NOMO-1 treated with dmso at 0.1 percent for 144 hours (cell line): ENCODE measurements at regions not wholly inside any gene's neighbourhood (a gene's known extent, or its start where the extent isn't known, plus 50 kb on each side); places are given as distances from the start of the nearest gene placed in this dataset.

Source experiments
- DNase-seq: peaks from one replicate; lab custom pipeline; 2025; ENCODE audit not compliant: unreplicated experiment; lab: John Stamatoyannopoulos, UW

DNA sequence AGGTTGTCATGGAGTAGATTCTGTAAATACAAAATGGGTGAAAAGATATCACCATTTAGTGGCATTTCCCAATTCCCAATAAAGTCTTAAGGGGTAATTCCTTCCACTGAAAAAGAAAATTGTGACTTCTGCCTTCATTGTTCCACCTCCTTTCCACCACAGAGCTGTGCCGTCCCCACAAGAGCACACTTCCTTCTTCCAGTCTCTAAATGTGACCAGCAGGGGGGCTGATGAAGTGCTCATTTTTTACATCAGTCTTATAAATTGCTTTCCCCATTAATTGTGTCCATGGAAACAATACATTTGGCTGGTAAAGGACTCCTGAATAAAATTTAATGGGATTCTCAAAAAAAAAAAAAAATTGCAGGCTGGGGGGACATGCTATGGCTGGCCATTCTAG, 260.8 kb upstream of the PSMD7 start:
- no peak for DNase-seq

DNA sequence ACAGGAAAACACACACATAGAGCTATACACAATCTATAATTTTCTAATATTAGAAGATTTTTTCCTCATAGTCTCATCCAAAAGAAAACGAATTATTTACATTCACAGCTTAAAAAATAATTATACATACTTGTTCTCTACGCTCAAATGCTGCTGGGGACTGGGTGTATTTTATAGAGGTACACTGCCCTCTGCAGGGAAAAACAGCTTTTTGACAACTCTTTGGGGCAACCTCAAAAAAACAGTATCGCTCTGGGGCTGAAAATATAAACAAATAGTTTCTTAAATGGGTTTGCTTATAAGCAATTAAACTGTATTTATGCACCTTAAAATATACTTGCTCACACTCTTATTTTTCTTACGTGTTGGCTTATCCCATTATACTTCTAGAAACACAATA, 261.8 kb upstream of the PSMD7 start:
- DNase-seq, result no peak

DNA sequence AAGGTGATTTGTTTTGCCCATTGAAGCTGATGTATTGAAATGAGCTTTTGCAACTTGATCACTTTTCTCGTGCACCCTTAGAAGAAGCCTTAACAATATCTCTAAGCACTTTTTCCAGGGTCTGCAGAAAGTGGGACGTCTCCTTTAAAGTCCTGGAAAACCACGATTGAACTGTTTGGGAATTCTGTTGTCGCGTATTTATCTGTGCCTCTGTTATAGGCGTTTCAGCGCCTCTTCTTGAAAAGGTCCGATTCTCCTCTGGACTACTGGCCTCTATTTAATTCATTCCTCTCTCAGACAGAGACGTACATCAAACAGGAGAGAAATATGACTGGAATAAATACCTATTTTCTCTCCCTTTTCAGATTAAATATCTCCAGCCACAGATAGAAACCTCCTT, 262.4 kb upstream of the PSMD7 start:
- DNase-seq, result no peak

DNA sequence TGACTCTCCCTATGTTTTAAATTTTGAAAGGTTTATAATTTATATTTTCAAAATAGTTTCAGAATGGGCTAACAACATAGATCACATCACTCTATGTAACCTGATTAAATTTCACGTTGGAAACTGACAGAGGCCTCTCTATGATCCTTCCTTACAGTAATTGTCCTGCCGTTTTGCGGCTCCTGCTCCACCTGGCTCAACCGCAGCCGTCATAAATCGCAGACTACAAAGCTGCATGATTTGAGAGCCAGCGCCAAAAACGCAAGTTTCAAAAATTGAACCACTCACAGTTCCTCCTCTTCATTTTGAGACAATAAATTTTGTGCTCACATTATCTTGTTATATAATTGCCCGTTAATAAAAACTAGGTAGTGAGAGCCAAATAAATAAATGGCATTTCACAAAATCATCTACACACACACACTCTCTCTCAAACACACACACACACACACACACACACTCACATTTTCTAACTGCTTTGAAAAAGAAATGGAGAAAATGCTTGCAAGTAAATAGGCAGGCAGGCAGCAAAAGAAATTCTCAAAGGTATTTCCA, 263.1 kb upstream of the PSMD7 start:
- DNase-seq, result no peak

DNA sequence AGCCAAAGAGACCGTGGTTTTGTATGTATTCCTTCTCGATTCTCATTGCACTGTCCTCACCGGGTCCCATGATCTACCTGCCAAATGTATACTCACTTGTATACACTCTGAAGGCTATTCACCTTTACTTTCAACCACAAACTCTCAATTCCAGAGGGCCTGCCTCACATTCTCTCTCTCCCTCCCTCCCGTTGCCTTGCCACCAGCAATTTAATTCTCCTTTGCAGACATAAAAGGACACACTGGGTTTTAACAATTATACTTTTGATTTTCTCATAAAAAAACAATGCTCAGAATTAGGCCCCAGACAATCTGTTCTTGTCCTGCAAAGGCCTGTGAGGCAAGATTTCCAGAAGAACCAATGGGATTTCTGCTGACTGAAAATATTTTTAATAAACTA, 265.1 kb upstream of the PSMD7 start:
- DNase-seq, result no peak

DNA sequence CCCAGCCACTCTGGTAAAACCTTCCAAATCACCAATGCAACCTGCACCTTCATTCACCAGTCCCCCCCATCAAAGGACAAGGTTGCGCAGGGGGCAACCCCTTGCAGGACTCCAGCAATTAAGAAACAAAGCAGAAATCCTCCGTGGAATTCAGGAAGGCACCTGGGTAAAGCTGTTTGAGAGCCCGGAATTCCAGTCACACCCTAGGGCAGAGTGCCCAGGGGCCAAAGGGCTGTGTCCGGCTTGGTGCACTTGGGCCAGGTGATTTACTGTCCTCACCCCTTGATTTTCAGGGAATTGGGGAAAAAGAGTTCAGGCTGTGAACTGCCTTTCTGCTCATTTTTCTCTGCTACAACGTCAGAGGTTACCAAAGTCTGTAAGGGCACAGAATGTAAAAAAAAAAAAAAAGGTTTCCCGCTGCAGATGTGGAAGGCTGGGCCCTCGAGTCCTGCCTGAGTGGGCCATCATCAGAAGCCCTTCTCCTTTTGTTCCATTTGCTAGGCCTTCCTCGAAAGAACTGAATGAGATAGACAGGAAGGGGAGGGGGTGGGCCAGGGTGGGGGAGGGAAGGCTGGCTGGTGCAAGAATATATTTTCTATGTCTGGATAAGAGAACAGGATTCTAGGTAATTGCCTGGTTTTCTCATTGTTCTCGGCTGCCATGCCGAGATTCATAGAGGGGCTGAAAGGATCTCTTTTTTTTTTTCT, 266.5 kb upstream of the PSMD7 start:
- DNase-seq, result no peak

DNA sequence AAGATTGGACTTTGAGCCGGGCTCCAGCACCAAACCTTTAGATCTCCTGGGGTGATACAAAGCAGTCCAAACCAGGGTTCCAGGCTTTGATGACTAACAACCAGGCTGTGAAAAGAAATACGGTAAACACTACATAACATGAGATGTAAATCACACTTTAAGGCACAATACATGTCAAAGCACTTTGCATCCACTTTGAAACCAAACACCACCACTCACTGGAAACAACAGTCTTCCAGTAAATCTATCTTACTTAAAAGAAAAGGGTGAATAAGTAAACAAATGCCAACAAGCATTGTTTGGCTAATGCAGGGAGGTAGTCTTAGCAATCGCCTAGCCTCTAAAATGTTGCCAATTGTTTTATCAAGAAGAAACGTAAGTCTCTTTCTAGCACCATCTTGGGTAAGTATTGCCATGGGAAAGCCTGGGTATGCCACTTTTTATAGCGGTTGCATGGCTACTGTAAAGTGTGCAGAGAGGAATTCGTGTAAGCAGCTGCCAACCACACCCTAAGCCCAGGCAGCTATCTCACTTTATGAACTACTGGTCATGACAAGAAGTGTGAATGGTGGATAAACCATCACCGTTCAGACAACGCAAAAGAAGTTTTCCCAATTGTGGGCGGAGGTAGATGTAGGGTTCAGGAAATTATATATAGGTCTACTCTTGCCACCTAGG, 267.4 kb upstream of the PSMD7 start:
- no peak for DNase-seq

DNA sequence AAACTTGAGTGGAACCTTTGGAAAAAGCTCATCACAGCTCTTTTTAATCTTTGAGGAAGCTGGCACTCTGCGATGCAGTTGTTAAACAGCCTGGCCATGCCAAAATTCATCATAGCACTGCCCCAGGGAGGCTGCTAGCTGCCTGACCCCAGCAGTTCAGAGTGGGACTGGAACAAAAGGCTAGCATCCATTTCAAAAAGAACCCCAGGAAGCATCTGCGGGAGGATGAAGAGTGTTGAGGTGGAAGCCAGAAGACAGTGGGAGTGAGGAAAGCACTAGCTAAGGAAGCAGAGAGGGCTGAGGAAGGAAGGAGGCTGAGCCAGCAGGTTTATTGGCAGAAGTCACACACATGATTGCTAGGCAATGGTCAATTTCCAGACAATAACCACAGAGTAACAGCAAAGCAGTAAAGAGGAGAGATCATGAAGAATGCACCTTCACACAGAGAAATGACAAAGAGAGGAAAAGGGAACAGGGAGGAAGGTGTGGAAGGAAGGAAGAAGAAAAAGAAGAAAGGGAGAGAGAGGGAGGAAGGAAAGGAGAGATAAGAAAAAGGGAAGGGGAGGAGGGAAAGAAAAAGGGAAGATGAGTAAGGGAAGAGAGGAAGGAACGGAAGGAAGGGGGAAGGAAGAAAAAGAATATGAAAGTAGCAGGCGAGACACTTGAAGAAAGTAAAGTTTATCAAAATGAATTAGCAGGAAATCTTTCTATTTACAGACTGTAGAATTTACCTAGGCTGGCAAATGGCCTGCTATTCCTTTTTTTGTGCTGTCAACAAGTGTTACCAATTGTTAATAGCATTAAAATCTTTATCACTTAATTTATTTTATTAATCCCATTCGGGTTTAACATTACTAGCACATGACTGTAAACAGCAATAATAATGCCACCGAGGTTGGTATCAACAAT, 270.0 kb upstream of the PSMD7 start:
- no peak for DNase-seq

DNA sequence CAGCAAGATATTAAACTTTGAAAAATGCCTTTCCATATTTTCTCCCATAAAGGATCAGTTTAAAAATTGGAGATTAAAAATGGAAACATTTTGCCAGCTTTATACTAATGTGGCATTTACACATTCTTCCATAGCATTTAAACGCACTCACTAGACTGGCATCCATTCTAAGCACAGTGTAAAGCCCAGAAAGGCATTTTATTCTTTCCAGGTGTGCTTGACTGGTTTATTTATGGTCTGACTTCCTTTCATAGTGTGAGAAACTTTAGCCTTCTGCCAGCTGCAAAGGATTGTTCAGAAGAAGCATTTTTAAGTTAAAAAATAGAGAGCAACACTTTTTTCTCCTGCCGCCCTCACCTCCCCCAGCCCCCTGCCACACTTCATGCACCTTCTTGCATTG, 271.7 kb upstream of the PSMD7 start:
- DNase-seq, result no peak

DNA sequence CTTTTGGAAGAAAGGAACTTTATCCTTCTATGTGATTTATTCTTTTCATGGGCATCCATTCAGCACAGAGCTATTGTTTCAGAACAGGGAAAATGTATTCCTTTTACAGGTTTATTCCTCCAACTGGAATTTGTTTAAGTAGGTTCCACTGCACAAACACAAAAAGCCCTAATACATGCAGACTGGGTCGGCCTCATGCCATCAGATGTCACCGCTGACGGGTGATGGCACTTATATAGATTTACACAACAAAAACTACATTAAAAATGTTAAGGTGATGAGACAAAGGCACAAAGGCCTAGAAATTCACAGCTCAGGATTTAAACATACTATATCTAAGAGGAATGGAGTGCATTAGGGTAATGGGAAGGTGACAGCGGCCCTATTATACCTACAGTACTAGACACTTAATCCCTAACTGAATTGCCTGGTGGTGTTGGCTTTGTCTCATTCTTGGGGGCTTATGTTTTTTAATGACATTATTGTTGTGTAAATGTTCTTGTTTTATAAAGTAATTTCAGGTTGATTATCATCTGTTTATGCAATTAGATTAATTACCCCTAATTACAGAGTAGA, 276.4 kb upstream of the PSMD7 start:
- no peak for DNase-seq

DNA sequence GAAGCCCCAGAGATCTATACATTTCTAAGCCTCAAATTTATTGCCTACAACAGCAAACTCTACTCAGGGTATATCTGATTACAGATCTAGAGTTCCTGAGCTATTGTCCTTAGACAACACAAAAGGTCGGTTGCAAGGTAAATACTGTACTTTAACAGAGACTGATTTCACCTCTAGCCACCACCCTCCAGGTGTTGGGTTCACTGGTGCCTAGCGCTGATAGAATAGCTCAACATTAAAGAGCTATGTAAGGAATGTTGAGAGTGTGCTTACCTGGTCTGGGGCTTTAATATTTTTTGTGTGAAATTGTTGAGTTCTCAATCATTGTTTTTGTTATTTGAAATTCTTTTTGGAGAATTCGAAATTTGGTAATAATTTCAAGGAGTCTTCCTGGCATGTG, 277.0 kb upstream of the PSMD7 start:
- DNase-seq, result no peak

DNA sequence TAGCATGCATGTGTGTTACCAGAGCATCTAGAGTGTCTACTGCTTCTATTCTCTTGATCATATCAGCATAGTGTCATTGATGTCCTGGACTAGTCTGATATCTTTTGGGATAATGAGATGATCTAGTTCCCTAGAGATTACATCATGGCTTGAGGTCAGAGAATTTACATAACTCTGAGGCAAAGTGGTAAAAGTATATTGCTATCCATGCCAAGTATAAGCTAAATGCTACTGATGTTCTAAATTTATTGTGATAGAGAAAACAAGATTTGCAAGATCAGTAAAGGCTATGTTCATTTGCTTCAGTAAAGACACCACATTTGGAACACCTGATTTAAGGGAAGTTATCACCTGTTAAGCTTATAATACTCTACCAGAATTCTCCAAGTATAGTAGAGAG, 280.7 kb upstream of the PSMD7 start:
- no peak for DNase-seq

DNA sequence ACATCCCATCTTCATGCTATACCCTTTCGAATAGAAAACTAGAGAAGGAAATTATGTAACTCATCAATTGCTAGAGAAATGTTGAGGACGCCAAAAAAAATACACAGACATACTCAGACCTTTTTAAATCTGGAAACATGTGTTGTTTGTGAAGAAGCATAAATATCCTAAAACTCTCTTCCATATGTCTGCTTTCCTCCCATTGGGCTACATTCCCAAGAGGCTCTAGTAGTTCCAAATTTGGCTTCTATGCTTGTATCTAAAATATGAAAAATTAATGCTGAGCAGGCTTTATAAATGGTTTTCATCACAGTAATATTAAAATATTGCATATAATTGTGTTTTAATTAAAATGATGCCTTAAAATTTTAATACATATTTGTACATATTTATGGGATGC, 297.9 kb upstream of the PSMD7 start:
- DNase-seq, result no peak

DNA sequence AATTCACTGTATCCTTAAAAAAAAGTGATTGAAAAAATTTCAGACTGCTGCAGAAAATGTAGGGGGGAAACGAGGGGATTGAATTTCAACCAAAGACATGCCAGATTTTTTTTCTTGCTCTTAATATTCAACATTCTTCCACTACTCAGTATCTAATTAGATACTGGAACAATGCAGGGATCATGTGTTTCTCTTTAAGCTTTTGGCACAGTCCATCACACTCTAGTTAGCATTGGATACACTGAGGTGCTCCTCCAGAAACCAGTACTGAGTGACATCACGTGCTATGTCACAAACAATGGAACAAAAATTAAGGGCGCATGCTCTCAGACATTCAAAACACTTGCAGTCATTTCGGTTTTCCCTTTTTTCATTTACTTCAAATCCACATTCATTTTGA, 298.6 kb upstream of the PSMD7 start:
- DNase-seq, result no peak

DNA sequence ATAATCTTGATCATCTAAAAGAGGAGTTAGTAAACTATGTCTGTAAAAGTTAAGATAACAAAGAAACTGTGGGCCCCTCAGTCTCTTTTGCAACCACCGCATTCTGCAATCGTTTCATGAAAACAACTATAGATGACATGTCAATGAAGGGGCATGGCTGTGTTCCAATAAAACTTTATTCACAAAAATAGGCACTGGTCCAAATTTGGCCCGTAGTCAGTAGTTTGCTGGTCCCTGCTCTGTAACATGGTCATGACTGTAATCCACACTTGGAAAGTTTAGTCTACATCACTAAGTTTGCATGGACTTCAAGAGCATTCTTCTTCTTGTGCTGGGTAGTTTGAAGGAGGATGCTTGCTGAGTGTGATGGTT, 299.3 kb upstream of the PSMD7 start:
- DNase-seq, result no peak

DNA sequence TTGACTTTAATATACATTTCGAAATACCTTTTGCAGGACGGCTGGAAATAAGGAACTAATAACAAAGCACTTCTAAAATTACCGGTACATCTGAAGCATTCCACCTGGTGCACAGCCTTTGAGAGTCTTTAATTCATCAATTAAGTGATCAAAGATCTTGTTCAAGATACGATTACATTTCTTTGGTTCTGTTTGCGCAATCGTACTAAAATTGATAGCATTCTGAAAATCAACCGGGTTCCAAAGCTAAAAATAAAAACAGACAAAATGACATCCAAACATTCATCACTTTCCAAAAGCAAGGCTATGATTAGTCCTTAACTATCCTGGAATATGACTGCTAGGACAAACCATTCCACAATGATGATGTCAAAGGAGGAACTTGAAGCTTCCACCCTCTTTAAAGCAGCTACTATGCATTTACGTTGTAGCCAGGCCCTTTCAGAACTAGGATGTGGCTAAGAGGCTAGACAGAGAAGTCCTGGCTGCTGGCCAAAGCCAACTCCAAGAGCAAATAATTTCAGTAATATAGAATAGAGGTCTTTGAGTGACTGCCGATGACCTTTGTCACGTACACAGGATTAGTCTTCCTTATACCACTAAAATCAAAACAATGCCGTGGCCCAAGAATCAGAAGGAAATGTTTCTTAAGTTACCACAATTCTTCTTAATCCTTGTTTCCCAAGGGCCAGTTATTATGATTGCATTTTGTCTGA, 299.8 kb upstream of the PSMD7 start:
- DNase-seq, result no peak

DNA sequence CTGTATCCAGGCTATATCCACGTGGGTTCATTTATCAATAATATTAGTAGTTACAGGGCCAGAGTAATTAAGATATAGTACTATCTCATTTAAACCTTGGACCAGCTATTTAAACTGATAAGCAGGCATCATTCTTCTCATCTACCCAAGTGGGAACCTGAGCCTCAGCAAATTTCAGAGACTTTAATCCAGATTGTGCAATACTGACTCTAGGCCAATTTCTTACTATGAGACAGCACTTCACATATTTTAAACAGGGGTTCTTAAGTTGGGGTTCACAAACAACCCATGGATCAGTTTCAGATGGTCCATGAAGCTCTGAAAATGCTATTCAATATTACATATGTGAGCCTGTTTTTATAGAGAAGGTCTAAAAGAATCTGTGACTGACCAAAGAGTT, 302.7 kb upstream of the PSMD7 start:
- no peak for DNase-seq

DNA sequence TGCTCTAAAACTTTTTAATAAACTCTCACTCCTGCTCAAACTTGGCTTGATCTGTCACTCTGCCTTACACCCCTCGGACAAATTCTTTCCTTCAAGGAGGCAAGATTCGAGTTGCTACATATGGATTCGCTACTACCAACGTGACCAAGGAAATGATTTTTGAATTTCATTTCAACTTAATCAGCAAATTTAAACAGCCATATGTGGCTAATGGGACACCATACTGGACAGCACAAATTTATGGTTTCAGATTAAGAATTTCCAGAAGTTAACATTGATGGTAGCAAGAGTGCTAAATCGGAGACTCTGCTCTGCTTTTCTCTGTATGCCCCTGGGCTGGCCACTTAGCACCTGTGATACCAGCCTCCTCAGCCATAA, 318.2 kb upstream of the PSMD7 start:
- no peak for DNase-seq

DNA sequence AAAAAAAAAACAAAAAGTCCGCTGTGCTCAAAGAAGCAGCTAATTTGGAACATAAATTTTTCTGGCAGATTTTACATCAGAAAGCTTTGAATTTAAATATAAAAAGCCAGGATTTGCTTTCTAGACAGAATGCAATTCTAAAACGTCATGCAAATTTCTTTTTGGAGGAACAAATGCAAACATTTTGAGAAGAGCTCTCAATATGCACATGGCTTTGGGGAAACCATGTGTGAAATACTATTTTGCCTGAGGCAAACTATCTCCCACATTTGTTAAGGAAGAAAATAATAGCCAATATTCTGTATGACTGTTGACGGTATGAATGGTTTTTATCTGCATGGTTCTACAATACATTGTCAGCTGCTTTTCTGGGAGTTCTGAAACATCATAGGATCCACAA, 320.0 kb upstream of the PSMD7 start:
- DNase-seq, result no peak

DNA sequence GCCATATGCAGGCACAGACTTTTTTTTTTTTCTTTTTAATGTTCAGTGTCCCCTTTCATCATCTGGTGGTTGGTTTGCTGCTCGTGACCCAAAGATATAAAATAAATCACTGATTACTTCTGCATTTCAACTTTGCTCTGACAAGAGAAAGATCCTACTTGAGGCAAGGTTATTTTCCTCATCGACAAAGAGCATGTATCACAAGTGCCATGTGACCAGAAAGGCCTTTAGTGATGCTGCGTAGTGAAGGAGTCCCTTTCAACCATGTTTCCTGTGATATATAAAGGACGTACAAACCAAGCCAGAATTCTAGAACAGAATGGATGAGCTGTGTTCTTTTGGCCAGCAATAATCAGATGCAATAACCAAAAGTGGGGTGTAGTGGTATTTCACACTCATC, 323.4 kb upstream of the PSMD7 start:
- DNase-seq, result no peak

DNA sequence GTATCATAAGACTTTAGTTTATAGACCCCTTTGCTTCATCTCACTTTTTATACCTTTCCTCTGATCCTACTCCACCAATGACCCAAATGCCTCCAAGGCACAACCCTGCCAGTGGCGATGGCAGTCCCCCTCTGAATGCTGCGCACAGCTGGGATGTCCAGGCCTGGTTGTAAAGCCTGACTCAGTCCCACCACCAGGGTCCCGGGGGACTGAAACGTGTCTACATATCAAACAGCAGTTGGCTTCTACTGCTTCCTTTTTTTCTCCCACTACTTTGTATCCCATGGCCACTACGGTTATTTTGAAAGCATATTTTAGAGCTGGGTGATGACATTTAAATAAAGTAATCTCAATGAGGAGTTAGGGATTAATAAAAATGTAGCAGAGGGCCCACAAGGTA, 329.8 kb upstream of the PSMD7 start:
- DNase-seq, result no peak
